ENCODE measurements at regions not wholly inside any gene's neighbourhood (a gene's known extent, or its start where the extent isn't known, plus 50 kb on each side); places are given as distances from the start of the nearest gene placed in this dataset.

GRCh38 chr2:147644491-147644890 is 200.3 kb upstream of the ACVR2A start:
- no peak for TF ChIP-seq CTCF (IDR thresholded peaks at IDR 0.05)
- no peak for TF ChIP-seq POLR2A (IDR thresholded peaks at IDR 0.05)

Data from testis (tissue), 2 donors.